Endothelial cell of umbilical vein (primary cell): ENCODE measurements at regions not wholly inside any gene's neighbourhood (a gene's known extent, or its start where the extent isn't known, plus 50 kb on each side); places are given as distances from the start of the nearest gene placed in this dataset.

Experiments used
- BruUV-seq: library from RNA; stranded (reverse); fragments of 400-500 nt; replicated peaks from 2 replicates; lab custom pipeline; 2021; lab: Mats Ljungman, UMichigan
- CTCF ChIA-PET: fragments of 300-600, 350-600 bp; sonication (Branson Sonifier 250); formaldehyde crosslinking; loops from one replicate; lab custom pipeline; 2021; ENCODE audit warnings: antibody characterized with exemption, inconsistent platforms; lab: Charles Lee
- POLR2A ChIA-PET: fragments of 300-600, 350-600 bp; sonication (Branson Sonifier 250); formaldehyde crosslinking; loops from one replicate; lab custom pipeline; 2021; ENCODE audit warnings: antibody characterized with exemption, inconsistent platforms; lab: Charles Lee
- DNase-seq: peaks from one replicate; pipeline ENCODE4 v3.0.0-alpha.2; 2011; ENCODE audit warnings: low read depth, low spot score
- FAIRE-seq: peaks from 2 replicates; lab custom pipeline; 2011; peaks lifted over from hg19 to GRCh38; lab: Jason Lieb, UNC
- H2AFZ ChIP-seq: 2 replicates; pipeline ENCODE4 v1.6.0; 2012; ENCODE audit warnings: low read depth, low read length, control low read depth, inconsistent platforms
- H3K27ac ChIP-seq: 2 replicates; pipeline ENCODE4 v1.5.1; 2011; ENCODE audit warnings: low read depth, mild to moderate bottlenecking, control low read depth, low read length, moderate library complexity; ENCODE audit not compliant: insufficient read depth
- H3K27me3 ChIP-seq, 2 experiments: 2 replicates each; pipeline versions ENCODE4 v1.6.0 to v1.6.1; 2011; ENCODE audit warnings: low read length in 2 of 2, mixed read lengths in 1 of 2; ENCODE audit not compliant: control insufficient read depth in 2 of 2, insufficient read depth in 2 of 2
- H3K36me3 ChIP-seq, 2 experiments: 2 replicates in 1 of 2; 3 replicates in 1 of 2; pipeline ENCODE4 v1.5.1; 2011; ENCODE audit warnings: low read length in 2 of 2, mild to moderate bottlenecking in 1 of 2, moderate library complexity in 1 of 2; ENCODE audit not compliant: control insufficient read depth in 2 of 2, insufficient read depth in 2 of 2; ENCODE audit errors: extremely low read depth in 1 of 2
- H3K4me1 ChIP-seq: 3 replicates; pipeline ENCODE4 v1.5.1; 2011; ENCODE audit warnings: mild to moderate bottlenecking, low read length; ENCODE audit not compliant: control insufficient read depth, insufficient read depth; ENCODE audit errors: extremely low read depth
- H3K4me2 ChIP-seq: 2 replicates; pipeline ENCODE4 v1.6.1; 2011; ENCODE audit warnings: low read length, control low read depth, mixed read lengths; ENCODE audit not compliant: insufficient read depth
- H3K4me3 ChIP-seq, 3 experiments: fragments of 200-600 bp in 1 of 3; sonication (generic), shearing (Covaris generic) in 1 of 3; replicated peaks in 1 of 3; 2 replicates each; pipeline ENCODE4 v1.5.1; 2011 to 2016; ENCODE audit warnings: control low read depth in 3 of 3, low read length in 3 of 3, mild to moderate bottlenecking in 2 of 3, inconsistent platforms in 1 of 3, low read depth in 1 of 3, moderate library complexity in 1 of 3; ENCODE audit not compliant: insufficient read depth in 1 of 3
- H3K79me2 ChIP-seq: 2 replicates; pipeline ENCODE4 v1.6.0; 2012; ENCODE audit warnings: low read length, inconsistent platforms; ENCODE audit not compliant: control insufficient read depth, insufficient read depth
- H3K9ac ChIP-seq: replicated peaks from 2 replicates; pipeline ENCODE3; 2011; ENCODE audit warnings: low read length, control low read depth; ENCODE audit not compliant: insufficient read depth; ENCODE audit errors: extremely low read depth
- H3K9me1 ChIP-seq: replicated peaks from 3 replicates; pipeline ENCODE4 v1.6.0; 2011; ENCODE audit warnings: mild to moderate bottlenecking, low read length; ENCODE audit not compliant: control insufficient read depth, insufficient read depth; ENCODE audit errors: extremely low read depth
- H3K9me3 ChIP-seq: replicated peaks from 2 replicates; pipeline ENCODE4 v1.5.1; 2012; ENCODE audit warnings: low read length, inconsistent platforms; ENCODE audit not compliant: control insufficient read depth, insufficient read depth
- H4K20me1 ChIP-seq: replicated peaks from 2 replicates; pipeline ENCODE3; 2011; ENCODE audit warnings: mild to moderate bottlenecking, low read length; ENCODE audit not compliant: control insufficient read depth, insufficient read depth; ENCODE audit errors: extremely low read depth
- EZH2 ChIP-seq: IDR thresholded peaks from 2 replicates; pipeline ENCODE4 v1.6.1; 2012; ENCODE audit warnings: borderline replicate concordance, low read depth, mild to moderate bottlenecking, moderate library complexity, low read length, inconsistent platforms; ENCODE audit not compliant: severe bottlenecking
- FOS ChIP-seq: IDR thresholded peaks from 2 replicates; pipeline ENCODE4 v1.6.1; 2011; ENCODE audit warnings: mild to moderate bottlenecking, low read length, moderate library complexity, borderline replicate concordance; ENCODE audit not compliant: insufficient read depth
- GATA2 ChIP-seq: IDR thresholded peaks from 2 replicates; pipeline ENCODE4 v1.7.0; 2011; ENCODE audit warnings: low read depth, mild to moderate bottlenecking, moderate library complexity, mixed read lengths, low read length; ENCODE audit not compliant: insufficient read length, insufficient read depth
- JUN ChIP-seq: IDR thresholded peaks from 2 replicates; pipeline ENCODE4 v1.6.1; 2011; ENCODE audit warnings: borderline replicate concordance, low read depth; ENCODE audit not compliant: insufficient read length, insufficient read depth
- MYC ChIP-seq: IDR thresholded peaks from one replicate; pipeline ENCODE4 v1.6.1; 2011; ENCODE audit warnings: mild to moderate bottlenecking, low read depth, low read length
- POLR2A ChIP-seq: IDR thresholded peaks from 2 replicates; pipeline ENCODE4 v1.6.1; 2012; ENCODE audit warnings: low read depth, mild to moderate bottlenecking, control low read depth, low read length
- POLR2AphosphoS5 ChIP-seq: IDR thresholded peaks from 2 replicates; pipeline ENCODE4 v1.6.1; 2012; ENCODE audit warnings: low read depth, mild to moderate bottlenecking, control low read depth, low read length, moderate library complexity; ENCODE audit not compliant: insufficient read depth
- dilution Hi-C: fragments of 300-500 bp; cut with MboI; formaldehyde crosslinking; loops from one replicate; pipeline ENCODE4 v1.15.0; 2019; ENCODE audit warnings: low sequenced_read_pairs; ENCODE audit not compliant: extremely low pct_ligation_motif_present
- intact Hi-C: fragments of 100-400 bp; cut with micrococcal nuclease; formaldehyde crosslinking; loops from one replicate; pipeline ENCODE4 v1.10.0; 2022
- TF ChIP-seq, protein P1 (sequence below): IDR thresholded peaks from 2 replicates; pipeline ENCODE4 v1.6.1; 2011; ENCODE audit not compliant: insufficient read depth, insufficient read length
- TF ChIP-seq, protein P2 (sequence below), 2 donors: IDR thresholded peaks; 1 replicate in 1 of 2; 2 replicates in 1 of 2; pipeline ENCODE4 v1.5.1; 2011; ENCODE audit warnings: low read length in 2 of 2, mild to moderate bottlenecking in 2 of 2, moderate library complexity in 2 of 2, control low read depth in 1 of 2, inconsistent platforms in 1 of 2, low read depth in 1 of 2; ENCODE audit not compliant: insufficient read depth in 1 of 2; ENCODE audit errors: extremely low read depth in 1 of 2

DNA sequence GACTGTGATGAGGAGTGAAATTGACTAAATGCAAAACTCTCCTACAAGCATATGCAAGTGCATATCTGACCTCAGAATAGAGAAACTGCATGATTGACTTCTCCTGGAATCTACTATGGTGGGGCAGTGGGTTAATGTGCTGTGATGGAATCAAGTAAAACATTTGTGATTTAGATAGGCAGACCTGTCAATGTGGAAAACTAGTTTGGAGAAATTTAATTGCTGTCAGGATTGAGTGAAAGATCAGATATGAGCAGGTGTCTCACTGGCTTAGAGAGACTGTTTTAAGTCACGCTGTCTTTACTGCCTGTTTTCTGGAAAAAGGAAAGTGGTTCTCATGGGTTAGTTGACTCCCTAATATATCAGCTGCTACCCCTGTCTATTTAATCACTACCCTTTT is 881.0 kb upstream of the CNTNAP5 start:
- Histone ChIP-seq H2AFZ (no peak overlapping the region), H3K27ac (no peak overlapping the region), H3K4me1 (no peaks in the 10 kb centered on the region), H3K36me3 (no peaks in the 10 kb centered on the region), H3K4me2 (no peak overlapping the region), H3K79me2 (no peaks in the 10 kb centered on the region), H3K9me3 (no peaks in the 10 kb centered on the region), H3K4me3 (no peak overlapping the region), H3K9me1 (no peaks in the 10 kb centered on the region), H4K20me1 (no peaks in the 10 kb centered on the region), H3K9ac (no peak overlapping the region), H3K27me3 (no peaks in the 10 kb centered on the region)
- CTCF ChIA-PET, result no interaction called here
- dilution Hi-C loops (no loop called here), intact Hi-C loops (no loop called here)
- DNase-seq (no peak), FAIRE-seq (no peak)
- TF ChIP-seq FOS (no peak), JUN (no peak)
- POLR2A ChIA-PET, result no interaction called here
- BruUV-seq, result no TSS peak

DNA sequence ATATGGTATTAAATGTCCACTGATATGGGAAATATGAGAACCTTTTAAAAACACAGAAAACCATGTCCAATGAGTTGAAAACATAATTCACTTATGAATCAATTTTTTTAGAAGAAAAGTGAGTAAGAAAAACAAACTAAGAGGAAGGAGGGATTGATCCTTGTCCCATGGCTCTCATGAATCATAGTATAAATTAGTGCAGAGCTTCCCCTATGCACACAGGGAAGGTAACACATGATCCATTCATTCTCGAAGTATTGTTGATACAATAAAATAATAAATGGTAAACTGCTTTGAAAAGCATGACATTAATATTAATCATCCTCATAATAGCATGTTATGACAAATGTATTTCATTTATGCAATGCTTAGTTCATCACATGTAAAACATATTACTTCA is 872.0 kb upstream of the CNTNAP5 start:
- Histone ChIP-seq H3K27ac (no peak overlapping the region), H3K4me2 (no peak overlapping the region), H3K27me3 (no peaks in the 10 kb centered on the region), H3K4me1 (no peaks in the 10 kb centered on the region), H3K79me2 (no peaks in the 10 kb centered on the region), H3K9ac (no peak overlapping the region), H3K36me3 (no peaks in the 10 kb centered on the region), H3K9me3 (no peaks in the 10 kb centered on the region), H4K20me1 (no peaks in the 10 kb centered on the region), H3K4me3 (no peak overlapping the region), H3K9me1 (no peaks in the 10 kb centered on the region), H2AFZ (no peak overlapping the region)
- TF ChIP-seq FOS (no peak), POLR2A (no peak), GATA2 (no peak), MYC (no peak), JUN (no peak), POLR2AphosphoS5 (no peak), EZH2 (no peak)
- TF ChIP-seq, protein P1, sequence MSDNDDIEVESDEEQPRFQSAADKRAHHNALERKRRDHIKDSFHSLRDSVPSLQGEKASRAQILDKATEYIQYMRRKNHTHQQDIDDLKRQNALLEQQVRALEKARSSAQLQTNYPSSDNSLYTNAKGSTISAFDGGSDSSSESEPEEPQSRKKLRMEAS, result no peak
- TF ChIP-seq, protein P2, sequence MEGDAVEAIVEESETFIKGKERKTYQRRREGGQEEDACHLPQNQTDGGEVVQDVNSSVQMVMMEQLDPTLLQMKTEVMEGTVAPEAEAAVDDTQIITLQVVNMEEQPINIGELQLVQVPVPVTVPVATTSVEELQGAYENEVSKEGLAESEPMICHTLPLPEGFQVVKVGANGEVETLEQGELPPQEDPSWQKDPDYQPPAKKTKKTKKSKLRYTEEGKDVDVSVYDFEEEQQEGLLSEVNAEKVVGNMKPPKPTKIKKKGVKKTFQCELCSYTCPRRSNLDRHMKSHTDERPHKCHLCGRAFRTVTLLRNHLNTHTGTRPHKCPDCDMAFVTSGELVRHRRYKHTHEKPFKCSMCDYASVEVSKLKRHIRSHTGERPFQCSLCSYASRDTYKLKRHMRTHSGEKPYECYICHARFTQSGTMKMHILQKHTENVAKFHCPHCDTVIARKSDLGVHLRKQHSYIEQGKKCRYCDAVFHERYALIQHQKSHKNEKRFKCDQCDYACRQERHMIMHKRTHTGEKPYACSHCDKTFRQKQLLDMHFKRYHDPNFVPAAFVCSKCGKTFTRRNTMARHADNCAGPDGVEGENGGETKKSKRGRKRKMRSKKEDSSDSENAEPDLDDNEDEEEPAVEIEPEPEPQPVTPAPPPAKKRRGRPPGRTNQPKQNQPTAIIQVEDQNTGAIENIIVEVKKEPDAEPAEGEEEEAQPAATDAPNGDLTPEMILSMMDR (IDR thresholded peaks at IDR 0.05; ENCODE audit: extremely low read depth in 1 of 2, insufficient read depth in 1 of 2, low read depth in 1 of 2, low read length in 2 of 2), result no peak
- intact Hi-C loops, result no loop called here
- DNase-seq (no peak), FAIRE-seq (no peak)
- ChIA-PET CTCF (no interaction called here), POLR2A (no interaction called here)
- dilution Hi-C loops, result no loop called here
- no TSS peak for BruUV-seq
